GM12864 (cell line): ENCODE measurements at regions not wholly inside any gene's neighbourhood (a gene's known extent, or its start where the extent isn't known, plus 50 kb on each side); places are given as distances from the start of the nearest gene placed in this dataset.

Experiments used
- DNase-seq: peaks from one replicate; pipeline ENCODE4 v3.0.0-alpha.2; 2011; ENCODE audit warnings: low read depth
- H3K4me3 ChIP-seq: 2 replicates; pipeline ENCODE4 v1.5.1; 2011; ENCODE audit warnings: mild to moderate bottlenecking, low read depth, low read length, control low read depth
- CTCF ChIP-seq: IDR thresholded peaks from 2 replicates; pipeline ENCODE4 v1.5.1; 2011; ENCODE audit warnings: low read depth, mild to moderate bottlenecking, moderate library complexity, low read length, control low read depth, inconsistent platforms; ENCODE audit errors: missing control alignments

- no peak for DNase-seq
- no peak overlapping the region for H3K4me3 ChIP-seq
- no peak for TF ChIP-seq CTCF
These were observed 365.0 kb upstream of the CELF4 start for GRCh38 chr18:37930640-37931039.

- H3K4me3 ChIP-seq = no peak overlapping the region
- no peak for DNase-seq
- no peak for TF ChIP-seq CTCF
These were observed 356.6 kb upstream of the CELF4 start for GRCh38 chr18:37922162-37922561.

GRCh38 chr18:37920865-37921264 lies 355.3 kb upstream of the CELF4 start:
- no peak for TF ChIP-seq CTCF
- H3K4me3 ChIP-seq = no peak overlapping the region
- DNase-seq = no peak

GRCh38 chr18:37913051-37913450 lies 347.5 kb upstream of the CELF4 start:
- no peak for TF ChIP-seq CTCF
- DNase-seq = no peak

GRCh38 chr18:37902344-37902743 lies 336.7 kb upstream of the CELF4 start:
- H3K4me3 ChIP-seq = no peak overlapping the region
- DNase-seq = no peak
- TF ChIP-seq CTCF = no peak

More at GRCh38 chr18:37913051-37913450, 347.5 kb upstream of the CELF4 start:
- H3K4me3 ChIP-seq = no peak overlapping the region

GRCh38 chr18:37900326-37900725 lies 334.7 kb upstream of the CELF4 start:
- no peak overlapping the region for H3K4me3 ChIP-seq
- DNase-seq = no peak
- TF ChIP-seq CTCF = no peak

GRCh38 chr18:37889963-37890362 lies 324.4 kb upstream of the CELF4 start:
- no peak overlapping the region for H3K4me3 ChIP-seq
- no peak for DNase-seq
- TF ChIP-seq CTCF = no peak
